Smooth muscle cell (in vitro differentiated cells): ENCODE measurements at regions not wholly inside any gene's neighbourhood (a gene's known extent, or its start where the extent isn't known, plus 50 kb on each side); places are given as distances from the start of the nearest gene placed in this dataset.
A peak's percentile ranks its signal among the peaks of the same experiment; 100 is the strongest.

Experiments
- DNase-seq: peaks from one replicate; lab custom pipeline; 2025; ENCODE audit not compliant: unreplicated experiment; lab: John Stamatoyannopoulos, UW
- H2AFZ ChIP-seq: fragments of 200-600 bp; sonication (generic); 2 replicates; pipeline ENCODE4 v1.6.0; 2016; ENCODE audit warnings: antibody characterized with exemption, low read depth, mild to moderate bottlenecking
- H3F3A ChIP-seq: fragments of 200-600 bp; sonication (generic); 2 replicates; pipeline ENCODE4 v1.6.0; 2017; ENCODE audit warnings: antibody characterized with exemption, low read depth
- H3K27ac ChIP-seq: fragments of 200-600 bp; sonication (generic); 2 replicates; pipeline ENCODE4 v1.5.1; 2016; ENCODE audit warnings: low read depth, mild to moderate bottlenecking
- H3K27me3 ChIP-seq: fragments of 200-600 bp; sonication (generic); 2 replicates; pipeline ENCODE4 v1.6.1; 2016; ENCODE audit warnings: low read depth, mild to moderate bottlenecking
- H3K36me3 ChIP-seq: fragments of 200-600 bp; sonication (generic); 2 replicates; pipeline ENCODE4 v1.5.1; 2016; ENCODE audit warnings: low read depth
- H3K4me1 ChIP-seq: fragments of 200-600 bp; sonication (generic); 2 replicates; pipeline ENCODE4 v1.5.1; 2016; ENCODE audit warnings: low read depth
- H3K4me2 ChIP-seq: fragments of 200-600 bp; sonication (generic); 2 replicates; pipeline ENCODE4 v1.6.0; 2016; ENCODE audit warnings: mild to moderate bottlenecking
- H3K4me3 ChIP-seq: fragments of 200-600 bp; sonication (generic); 2 replicates; pipeline ENCODE4 v1.5.1; 2016; ENCODE audit warnings: mild to moderate bottlenecking
- H3K79me2 ChIP-seq: fragments of 200-600 bp; sonication (generic); 2 replicates; pipeline ENCODE4 v1.6.0; 2016; ENCODE audit warnings: low read depth, mild to moderate bottlenecking
- H3K9ac ChIP-seq: fragments of 200-600 bp; sonication (generic); 2 replicates; pipeline ENCODE4 v1.6.0; 2016; ENCODE audit warnings: low read depth
- H3K9me3 ChIP-seq: fragments of 200-600 bp; sonication (generic); replicated peaks from 2 replicates; pipeline ENCODE4 v1.5.1; 2016; ENCODE audit warnings: low read depth
- H4K20me1 ChIP-seq: fragments of 200-600 bp; sonication (generic); 2 replicates; pipeline ENCODE4 v1.6.0; 2016; ENCODE audit warnings: low read depth
- CTCF ChIP-seq: fragments of 200-600 bp; sonication (generic); IDR thresholded peaks from 2 replicates; pipeline ENCODE4 v1.5.1; 2017; ENCODE audit warnings: borderline replicate concordance, mild to moderate bottlenecking, antibody characterized with exemption; ENCODE audit not compliant: insufficient read depth, poor library complexity, severe bottlenecking
- WGBS: methylation state at CpG from one replicate; pipeline ENCODE4 v1.1.7; 2016; ENCODE audit warnings: low lambda C conversion rate; 5-methylcytosine and 5-hydroxymethylcytosine counted together

GRCh38 chr4:17352357-17352756 lies 159.5 kb downstream of the QDPR start:
- WGBS = 94% methylated on average over 5 of the region's 5 CpGs
- no peak for TF ChIP-seq CTCF
- no peak overlapping the region for H2AFZ ChIP-seq

GRCh38 chr4:17347445-17347844 lies 164.4 kb downstream of the QDPR start:
- WGBS = 55% methylated on average over 2 of the region's 2 CpGs
- peak; percentile 48 for TF ChIP-seq CTCF
- H3K79me2 ChIP-seq = no peaks in the 10 kb centered on the region
- no peaks in the 10 kb centered on the region for H3F3A ChIP-seq
- H3K4me3 ChIP-seq = no peak overlapping the region
- no peaks in the 10 kb centered on the region for H3K36me3 ChIP-seq
- H3K9ac ChIP-seq = no peak overlapping the region
- H3K27me3 ChIP-seq = no peaks in the 10 kb centered on the region
- no peak overlapping the region for H3K4me2 ChIP-seq
- no peak for DNase-seq
- H3K27ac ChIP-seq = no peak overlapping the region
- H2AFZ ChIP-seq = no peak overlapping the region
- no peaks in the 10 kb centered on the region for H4K20me1 ChIP-seq
- no peaks in the 10 kb centered on the region for H3K4me1 ChIP-seq
- no peaks in the 10 kb centered on the region for H3K9me3 ChIP-seq

More at GRCh38 chr4:17352357-17352756, 159.5 kb downstream of the QDPR start:
- Histone ChIP-seq H3K9me3 (no peaks in the 10 kb centered on the region), H3K9ac (no peak overlapping the region), H3K27ac (no peak overlapping the region), H3K4me1 (no peaks in the 10 kb centered on the region), H3K79me2 (no peaks in the 10 kb centered on the region), H3F3A (no peaks in the 10 kb centered on the region), H3K4me2 (no peak overlapping the region), H3K4me3 (no peak overlapping the region), H4K20me1 (no peaks in the 10 kb centered on the region), H3K36me3 (no peaks in the 10 kb centered on the region), H3K27me3 (peaks cover 10% of the 10 kb centered on the region)
- DNase-seq = no peak

GRCh38 chr4:17339376-17339775 lies 172.5 kb downstream of the QDPR start:
- no peak for TF ChIP-seq CTCF
- 74% methylated on average over 2 of the region's 2 CpGs for WGBS
- no peaks in the 10 kb centered on the region for H3K36me3 ChIP-seq
- no peak overlapping the region for H3K27ac ChIP-seq
- H3K4me1 ChIP-seq = no peaks in the 10 kb centered on the region
- no peaks in the 10 kb centered on the region for H3F3A ChIP-seq
- H3K9me3 ChIP-seq = no peaks in the 10 kb centered on the region
- no peak for DNase-seq
- no peaks in the 10 kb centered on the region for H4K20me1 ChIP-seq
- H3K9ac ChIP-seq = no peak overlapping the region
- H3K4me2 ChIP-seq = no peak overlapping the region
- no peaks in the 10 kb centered on the region for H3K79me2 ChIP-seq
- no peak overlapping the region for H2AFZ ChIP-seq
- H3K27me3 ChIP-seq = no peaks in the 10 kb centered on the region
- H3K4me3 ChIP-seq = no peak overlapping the region

GRCh38 chr4:17336986-17337385 lies 174.9 kb downstream of the QDPR start:
- 89% methylated on average over 1 of the region's 1 CpG for WGBS
- H4K20me1 ChIP-seq = no peaks in the 10 kb centered on the region

More at GRCh38 chr4:17336986-17337385, 174.9 kb downstream of the QDPR start:
- no peak overlapping the region for H3K9ac ChIP-seq
- no peak overlapping the region for H3K27ac ChIP-seq
- H3K79me2 ChIP-seq = no peaks in the 10 kb centered on the region
- no peaks in the 10 kb centered on the region for H3K27me3 ChIP-seq
- no peaks in the 10 kb centered on the region for H3K9me3 ChIP-seq
- H3K4me3 ChIP-seq = no peak overlapping the region
- DNase-seq = no peak
- H3K4me2 ChIP-seq = no peak overlapping the region
- H3F3A ChIP-seq = no peaks in the 10 kb centered on the region
- no peaks in the 10 kb centered on the region for H3K36me3 ChIP-seq
- no peaks in the 10 kb centered on the region for H3K4me1 ChIP-seq
- no peak overlapping the region for H2AFZ ChIP-seq
- TF ChIP-seq CTCF = no peak
